ENCODE measurements at regions not wholly inside any gene's neighbourhood (a gene's known extent, or its start where the extent isn't known, plus 50 kb on each side); places are given as distances from the start of the nearest gene placed in this dataset.

GRCh38 chr7:50860174-50860573, 77.5 kb upstream of the GRB10 start:
- no peak for TF ChIP-seq CTCF (IDR thresholded peaks at IDR 0.05; ENCODE audit: low read depth, low read length, missing control alignments)
- in situ Hi-C loops (cut with HindIII; ENCODE audit: low sequenced_read_pairs) = no loop called here
- DNase-seq (ENCODE audit: low read depth) = no peak
- H3K4me3 ChIP-seq (ENCODE audit: low read depth, low read length) = no peak overlapping the region

GRCh38 chr7:50858528-50859245, 76.0 kb upstream of the GRB10 start:
- in situ Hi-C loops (cut with HindIII; ENCODE audit: low sequenced_read_pairs) = no loop called here
- no peak overlapping the region for H3K4me3 ChIP-seq (ENCODE audit: low read depth, low read length)
- DNase-seq (ENCODE audit: low read depth) = no peak
- no peak for TF ChIP-seq CTCF (IDR thresholded peaks at IDR 0.05; ENCODE audit: low read depth, low read length, missing control alignments)

- no peak for DNase-seq (ENCODE audit: low read depth)
- TF ChIP-seq CTCF (IDR thresholded peaks at IDR 0.05; ENCODE audit: low read depth, low read length, missing control alignments) = no peak
- H3K4me3 ChIP-seq (ENCODE audit: low read depth, low read length) = no peak overlapping the region
- in situ Hi-C loops (cut with HindIII; ENCODE audit: low sequenced_read_pairs) = no loop called here
Observed at GRCh38 chr7:50857804-50858489, 75.3 kb upstream of the GRB10 start.

- in situ Hi-C loops (cut with HindIII; ENCODE audit: low sequenced_read_pairs) = no loop called here
- no peak for DNase-seq (ENCODE audit: low read depth)
- no peak overlapping the region for H3K4me3 ChIP-seq (ENCODE audit: low read depth, low read length)
- no peak for TF ChIP-seq CTCF (IDR thresholded peaks at IDR 0.05; ENCODE audit: low read depth, low read length, missing control alignments)
Observed at GRCh38 chr7:50856806-50857205, 74.1 kb upstream of the GRB10 start.

GRCh38 chr7:50856231-50856630, 73.5 kb upstream of the GRB10 start:
- in situ Hi-C loops (cut with HindIII; ENCODE audit: low sequenced_read_pairs) = no loop called here
- TF ChIP-seq CTCF (IDR thresholded peaks at IDR 0.05; ENCODE audit: low read depth, low read length, missing control alignments) = no peak
- no peak for DNase-seq (ENCODE audit: low read depth)
- H3K4me3 ChIP-seq (ENCODE audit: low read depth, low read length) = no peak overlapping the region

- in situ Hi-C loops (cut with HindIII; ENCODE audit: low sequenced_read_pairs) = no loop called here
- no peak overlapping the region for H3K4me3 ChIP-seq (ENCODE audit: low read depth, low read length)
- DNase-seq (ENCODE audit: low read depth) = no peak
- TF ChIP-seq CTCF (IDR thresholded peaks at IDR 0.05; ENCODE audit: low read depth, low read length, missing control alignments) = no peak
Observed at GRCh38 chr7:50855526-50855925, 72.8 kb upstream of the GRB10 start.

Measured in astrocyte of the cerebellum (primary cell).